CD4-positive, alpha-beta T cell treated with Interleukin-21 for 1 hour (primary cell): ENCODE measurements at regions not wholly inside any gene's neighbourhood (a gene's known extent, or its start where the extent isn't known, plus 50 kb on each side); places are given as distances from the start of the nearest gene placed in this dataset.

Source experiments
- DNase-seq: peaks from one replicate; pipeline ENCODE4 v3.0.0-alpha.2; 2020

GRCh38 chr17:79338604-79339003, 264.0 kb downstream of the ENGASE start:
- DNase-seq = no peak

GRCh38 chr17:79338152-79338551, 263.5 kb downstream of the ENGASE start:
- DNase-seq = no peak

- DNase-seq = no peak
These were observed 262.4 kb downstream of the ENGASE start for GRCh38 chr17:79337053-79337452.

GRCh38 chr17:79335456-79335855, 260.8 kb downstream of the ENGASE start:
- DNase-seq = no peak

- no peak for DNase-seq
These were observed 257.5 kb downstream of the ENGASE start for GRCh38 chr17:79332011-79332554.

GRCh38 chr17:79331492-79331891, 256.9 kb downstream of the ENGASE start:
- DNase-seq = no peak

GRCh38 chr17:79330696-79331095, 256.1 kb downstream of the ENGASE start:
- DNase-seq = no peak

- DNase-seq = no peak
These were observed 255.6 kb downstream of the ENGASE start for GRCh38 chr17:79330229-79330628.

- no peak for DNase-seq
These were observed 252.2 kb downstream of the ENGASE start for GRCh38 chr17:79326814-79327213.

GRCh38 chr17:79325709-79326430, 251.2 kb downstream of the ENGASE start:
- DNase-seq = no peak

GRCh38 chr17:79324194-79324593, 249.6 kb downstream of the ENGASE start:
- DNase-seq = no peak

GRCh38 chr17:79323566-79323965, 248.9 kb downstream of the ENGASE start:
- no peak for DNase-seq

GRCh38 chr17:79322211-79323123, 247.8 kb downstream of the ENGASE start:
- no peak for DNase-seq

GRCh38 chr17:79320331-79320730, 245.7 kb downstream of the ENGASE start:
- no peak for DNase-seq

GRCh38 chr17:79317916-79318315, 243.3 kb downstream of the ENGASE start:
- no peak for DNase-seq

- no peak for DNase-seq
These were observed 242.2 kb downstream of the ENGASE start for GRCh38 chr17:79316805-79317204.

GRCh38 chr17:79315358-79316105, 240.9 kb downstream of the ENGASE start:
- no peak for DNase-seq

GRCh38 chr17:79314617-79315357, 240.2 kb downstream of the ENGASE start:
- DNase-seq = no peak

GRCh38 chr17:79311373-79311772, 236.7 kb downstream of the ENGASE start:
- no peak for DNase-seq

- DNase-seq = no peak
These were observed 232.0 kb downstream of the ENGASE start for GRCh38 chr17:79306424-79307318.

- no peak for DNase-seq
These were observed 231.3 kb downstream of the ENGASE start for GRCh38 chr17:79305768-79306423.
